Breast epithelium (tissue), 4 donors: ENCODE measurements at regions not wholly inside any gene's neighbourhood (a gene's known extent, or its start where the extent isn't known, plus 50 kb on each side); places are given as distances from the start of the nearest gene placed in this dataset.

Experiments
- DNase-seq, 2 donors: peaks; one replicate each; pipeline ENCODE4 v3.0.0-alpha.2; 2019; ENCODE audit warnings: low spot score in 2 of 2
- H3K27ac ChIP-seq, 2 donors: fragments of 200-600 bp; sonication (generic) in 1 of 2; one replicate each; pipeline ENCODE4 v1.5.1; 2016 to 2019; ENCODE audit warnings: mild to moderate bottlenecking in 1 of 2
- H3K27me3 ChIP-seq, 2 donors: fragments of 200-600 bp; sonication (generic) in 1 of 2; one replicate each; pipeline versions ENCODE4 v1.5.1 to v1.6.0; 2017 to 2019; ENCODE audit warnings: control low read depth in 1 of 2, mild to moderate bottlenecking in 1 of 2
- H3K36me3 ChIP-seq: fragments of 200-600 bp; one replicate; pipeline ENCODE4 v1.5.1; 2019
- H3K4me1 ChIP-seq, 2 donors: fragments of 200-600 bp; sonication (generic); one replicate each; pipeline ENCODE4 v1.5.1; 2016 to 2019; ENCODE audit warnings: control low read depth in 1 of 2
- H3K4me3 ChIP-seq, 3 donors: fragments of 200-600 bp; sonication (generic); 1 replicate in 2 of 3; 2 replicates in 1 of 3; pipeline ENCODE4 v1.5.1; 2016 to 2019; ENCODE audit warnings: mild to moderate bottlenecking in 3 of 3, moderate library complexity in 2 of 3
- H3K9me3 ChIP-seq, 2 donors: fragments of 200-600 bp; sonication (generic) in 1 of 2; one replicate each; pipeline ENCODE4 v1.5.1; 2016 to 2019; ENCODE audit warnings: control low read depth in 1 of 2
- CTCF ChIP-seq, 3 donors: fragments of 450-650 bp; IDR thresholded peaks; one replicate each; pipeline ENCODE4 v1.5.1; 2016 to 2017; ENCODE audit warnings: antibody characterized with exemption in 3 of 3, mild to moderate bottlenecking in 3 of 3, moderate library complexity in 3 of 3
- POLR2A ChIP-seq: fragments of 450-650 bp; IDR thresholded peaks from one replicate; pipeline ENCODE4 v1.6.1; 2016; ENCODE audit warnings: antibody characterized with exemption, mild to moderate bottlenecking, moderate library complexity
- POLR2AphosphoS5 ChIP-seq, 3 donors: sonication (generic); formaldehyde crosslinking; IDR thresholded peaks; one replicate each; pipeline ENCODE4 v1.6.1; 2017; ENCODE audit warnings: antibody characterized with exemption in 3 of 3
- intact Hi-C: fragments of 100-400 bp; cut with DNase I; formaldehyde crosslinking; loops from one replicate; pipeline ENCODE4 v1.15.1; 2023; ENCODE audit warnings: low total_unique reads

- H3K27ac ChIP-seq = no peak overlapping the region
- no peaks in the 10 kb centered on the region for H3K36me3 ChIP-seq
- no peaks in the 10 kb centered on the region for H3K9me3 ChIP-seq
- no peaks in the 10 kb centered on the region for H3K27me3 ChIP-seq
- no peak for TF ChIP-seq CTCF (IDR thresholded peaks at IDR 0.05)
- TF ChIP-seq POLR2AphosphoS5 (IDR thresholded peaks at IDR 0.05) = no peak
- no peak for TF ChIP-seq POLR2A
- no peaks in the 10 kb centered on the region for H3K4me1 ChIP-seq
- DNase-seq = no peak
- H3K4me3 ChIP-seq = no peak overlapping the region
- intact Hi-C loops = no loop called here
Observed at GRCh38 chr5:179407191-179408175, 62.2 kb upstream of the ADAMTS2 start.

GRCh38 chr5:179406031-179406961 is 61.0 kb upstream of the ADAMTS2 start:
- intact Hi-C loops = no loop called here
- Histone ChIP-seq H3K27me3 (no peaks in the 10 kb centered on the region), H3K4me1 (no peaks in the 10 kb centered on the region), H3K9me3 (peaks cover 0 to 5% of the 10 kb centered on the region in 2 donors), H3K4me3 (no peak overlapping the region), H3K27ac (no peak overlapping the region), H3K36me3 (no peaks in the 10 kb centered on the region)
- no peak for TF ChIP-seq POLR2AphosphoS5 (IDR thresholded peaks at IDR 0.05)
- no peak for TF ChIP-seq POLR2A
- no peak for TF ChIP-seq CTCF (IDR thresholded peaks at IDR 0.05)
- no peak for DNase-seq

- intact Hi-C loops = no loop called here
- H3K36me3 ChIP-seq = no peaks in the 10 kb centered on the region
- no peaks in the 10 kb centered on the region for H3K27me3 ChIP-seq
- H3K4me3 ChIP-seq = no peak overlapping the region
- H3K4me1 ChIP-seq = no peaks in the 10 kb centered on the region
- TF ChIP-seq POLR2AphosphoS5 (IDR thresholded peaks at IDR 0.05) = no peak
- no peak for TF ChIP-seq CTCF (IDR thresholded peaks at IDR 0.05)
- no peak for TF ChIP-seq POLR2A
- no peak for DNase-seq
- H3K27ac ChIP-seq = no peak overlapping the region
- peaks cover 7 to 12% of the 10 kb centered on the region in 2 donors for H3K9me3 ChIP-seq
Observed at GRCh38 chr5:179405426-179406030, 60.3 kb upstream of the ADAMTS2 start.

- TF ChIP-seq POLR2A (no peak), CTCF (IDR thresholded peaks at IDR 0.05) (no peak), POLR2AphosphoS5 (IDR thresholded peaks at IDR 0.05) (no peak)
- Histone ChIP-seq H3K4me3 (no peak overlapping the region), H3K4me1 (no peaks in the 10 kb centered on the region), H3K36me3 (no peaks in the 10 kb centered on the region), H3K9me3 (peaks cover 12 to 17% of the 10 kb centered on the region in 2 donors), H3K27me3 (no peaks in the 10 kb centered on the region), H3K27ac (no peak overlapping the region)
- no peak for DNase-seq
- intact Hi-C loops = no loop called here
Observed at GRCh38 chr5:179405054-179405416, 59.8 kb upstream of the ADAMTS2 start.
